ENCODE measurements at regions not wholly inside any gene's neighbourhood (a gene's known extent, or its start where the extent isn't known, plus 50 kb on each side); places are given as distances from the start of the nearest gene placed in this dataset.

DNA sequence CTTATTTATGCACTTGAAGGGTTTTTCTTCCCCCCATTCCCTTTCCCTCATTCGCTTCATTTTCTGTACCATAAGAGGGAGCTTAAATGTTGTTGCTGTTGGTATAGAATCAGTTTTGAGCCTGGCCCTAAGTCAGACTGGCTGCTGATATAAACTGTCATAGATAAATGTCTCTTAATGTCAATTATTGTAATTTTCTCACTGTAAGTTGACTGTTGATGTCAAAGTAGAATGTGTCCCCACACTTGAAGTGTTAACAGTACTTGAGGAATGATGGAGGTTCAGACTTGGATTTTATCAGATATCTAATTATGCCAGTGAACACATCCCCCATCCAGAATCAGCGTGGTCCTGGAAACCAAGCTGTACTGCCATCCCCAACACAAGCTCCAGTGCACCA is 87.8 kb downstream of the PRR15 start:
- ATAC-seq (no peak), DNase-seq (ENCODE audit: low read depth, low spot score) (no peak), FAIRE-seq (no peak)
- H3K36me3 ChIP-seq (ENCODE audit: control insufficient read depth in 2 of 2, insufficient read depth in 2 of 2, low read length in 1 of 2) = no peaks in the 10 kb centered on the region
- ChIA-PET CTCF (no interaction called here), SMC1A (ENCODE audit: uncharacterized antibody, unreplicated experiment) (no interaction called here), RAD21 (ENCODE audit: unreplicated experiment) (no interaction called here), POLR2A (no interaction called here)
- in situ Hi-C loops (cut with MboI) = no loop called here
- H4K20me1 ChIP-seq (ENCODE audit: control insufficient read depth, insufficient read depth) = no peaks in the 10 kb centered on the region
- 22% methylated on average over 2 of the region's 2 CpGs for WGBS (ENCODE audit: insufficient coverage, insufficient replicate concordance, low lambda C conversion rate, missing lambda C conversion rate)
- no peak overlapping the region for H3K4me2 ChIP-seq (ENCODE audit: control insufficient read depth, insufficient read depth)
- no peak overlapping the region for H3K9ac ChIP-seq (ENCODE audit: control insufficient read depth, insufficient read depth, low read length)
- no TSS peak for BruUV-seq (replicated peaks)
- H3K27me3 ChIP-seq (replicated peaks in 1 of 2; ENCODE audit: control insufficient read depth in 2 of 2, insufficient read depth in 2 of 2, low read length in 1 of 2) = no peaks in the 10 kb centered on the region
- no peaks in the 10 kb centered on the region for H3K79me2 ChIP-seq (ENCODE audit: control insufficient read depth, insufficient read depth, low read length)
- H3K4me3 ChIP-seq = no peak overlapping the region
- H3K4me1 ChIP-seq (ENCODE audit: control insufficient read depth, insufficient read depth, low read length) = no peaks in the 10 kb centered on the region
- H3K9me3 ChIP-seq (replicated peaks; ENCODE audit: control insufficient read depth, insufficient read depth, low read length) = no peaks in the 10 kb centered on the region
- H3K27ac ChIP-seq (ENCODE audit: control insufficient read depth, insufficient read depth) = no peak overlapping the region
- intact Hi-C loops (cut with micrococcal nuclease; ENCODE audit: unreplicated experiment) = no loop called here
- H2AFZ ChIP-seq (ENCODE audit: control insufficient read depth, low read depth, low read length) = no peak overlapping the region
- TF ChIP-seq RELA (IDR thresholded peaks at IDR 0.05; ENCODE audit: borderline replicate concordance, partially characterized antibody) (no peak), JUNB (IDR thresholded peaks at IDR 0.05) (no peak), ZSCAN29 (IDR thresholded peaks at IDR 0.05) (no peak), YBX1 (IDR thresholded peaks at IDR 0.05) (no peak), NR2C1 (IDR thresholded peaks at IDR 0.05) (no peak), CHD1 (IDR thresholded peaks at IDR 0.05; ENCODE audit: low read depth, low read length) (no peak), FOXM1 (IDR thresholded peaks at IDR 0.05; ENCODE audit: low read depth, low read length) (no peak), NBN (IDR thresholded peaks at IDR 0.05) (no peak), EED (IDR thresholded peaks at IDR 0.05; ENCODE audit: low read depth) (no peak), IKZF2 (IDR thresholded peaks at IDR 0.05) (no peak), ETV6 (conservative IDR thresholded peaks at IDR 0.05 in 1 of 2, IDR thresholded peaks at IDR 0.05 in 1 of 2; ENCODE audit: borderline replicate concordance in 1 of 2, low read depth in 1 of 2) (no peak), ASH2L (IDR thresholded peaks at IDR 0.05; ENCODE audit: borderline replicate concordance, low read depth) (no peak)
- TF ChIP-seq, protein P1, sequence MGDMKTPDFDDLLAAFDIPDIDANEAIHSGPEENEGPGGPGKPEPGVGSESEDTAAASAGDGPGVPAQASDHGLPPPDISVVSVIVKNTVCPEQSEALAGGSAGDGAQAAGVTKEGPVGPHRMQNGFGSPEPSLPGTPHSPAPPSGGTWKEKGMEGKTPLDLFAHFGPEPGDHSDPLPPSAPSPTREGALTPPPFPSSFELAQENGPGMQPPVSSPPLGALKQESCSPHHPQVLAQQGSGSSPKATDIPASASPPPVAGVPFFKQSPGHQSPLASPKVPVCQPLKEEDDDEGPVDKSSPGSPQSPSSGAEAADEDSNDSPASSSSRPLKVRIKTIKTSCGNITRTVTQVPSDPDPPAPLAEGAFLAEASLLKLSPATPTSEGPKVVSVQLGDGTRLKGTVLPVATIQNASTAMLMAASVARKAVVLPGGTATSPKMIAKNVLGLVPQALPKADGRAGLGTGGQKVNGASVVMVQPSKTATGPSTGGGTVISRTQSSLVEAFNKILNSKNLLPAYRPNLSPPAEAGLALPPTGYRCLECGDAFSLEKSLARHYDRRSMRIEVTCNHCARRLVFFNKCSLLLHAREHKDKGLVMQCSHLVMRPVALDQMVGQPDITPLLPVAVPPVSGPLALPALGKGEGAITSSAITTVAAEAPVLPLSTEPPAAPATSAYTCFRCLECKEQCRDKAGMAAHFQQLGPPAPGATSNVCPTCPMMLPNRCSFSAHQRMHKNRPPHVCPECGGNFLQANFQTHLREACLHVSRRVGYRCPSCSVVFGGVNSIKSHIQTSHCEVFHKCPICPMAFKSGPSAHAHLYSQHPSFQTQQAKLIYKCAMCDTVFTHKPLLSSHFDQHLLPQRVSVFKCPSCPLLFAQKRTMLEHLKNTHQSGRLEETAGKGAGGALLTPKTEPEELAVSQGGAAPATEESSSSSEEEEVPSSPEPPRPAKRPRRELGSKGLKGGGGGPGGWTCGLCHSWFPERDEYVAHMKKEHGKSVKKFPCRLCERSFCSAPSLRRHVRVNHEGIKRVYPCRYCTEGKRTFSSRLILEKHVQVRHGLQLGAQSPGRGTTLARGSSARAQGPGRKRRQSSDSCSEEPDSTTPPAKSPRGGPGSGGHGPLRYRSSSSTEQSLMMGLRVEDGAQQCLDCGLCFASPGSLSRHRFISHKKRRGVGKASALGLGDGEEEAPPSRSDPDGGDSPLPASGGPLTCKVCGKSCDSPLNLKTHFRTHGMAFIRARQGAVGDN (IDR thresholded peaks at IDR 0.05) = no peak

Data from GM12878 (cell line).